ENCODE measurements at regions not wholly inside any gene's neighbourhood (a gene's known extent, or its start where the extent isn't known, plus 50 kb on each side); places are given as distances from the start of the nearest gene placed in this dataset.
"Not testable (repeated sequence)": the region's sequence is repeated elsewhere in the genome, so short reads cannot be mapped to it uniquely, and the experiment has no call there.

DNA sequence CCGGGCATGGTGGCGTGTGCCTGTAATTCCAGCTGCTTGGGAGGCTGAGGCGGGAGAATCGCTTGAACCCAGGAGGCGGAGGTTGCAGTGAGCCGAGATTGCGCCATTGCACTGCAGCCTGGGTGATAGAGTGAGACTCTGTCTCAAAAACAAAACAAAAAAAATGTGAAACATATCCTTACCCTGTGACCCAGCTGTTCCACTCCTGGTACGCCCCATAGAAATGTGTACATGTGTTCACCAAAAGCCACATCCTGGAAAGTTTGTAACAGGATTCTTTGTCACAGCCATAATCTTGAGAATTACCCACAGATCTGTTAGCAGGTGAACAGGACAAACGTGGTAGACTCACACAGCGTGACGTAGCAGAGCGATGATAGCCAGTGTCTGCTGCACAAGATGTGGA lies 71.2 kb upstream of the RFLNA start:
- not testable (repeated sequence) for DNase-seq

DNA sequence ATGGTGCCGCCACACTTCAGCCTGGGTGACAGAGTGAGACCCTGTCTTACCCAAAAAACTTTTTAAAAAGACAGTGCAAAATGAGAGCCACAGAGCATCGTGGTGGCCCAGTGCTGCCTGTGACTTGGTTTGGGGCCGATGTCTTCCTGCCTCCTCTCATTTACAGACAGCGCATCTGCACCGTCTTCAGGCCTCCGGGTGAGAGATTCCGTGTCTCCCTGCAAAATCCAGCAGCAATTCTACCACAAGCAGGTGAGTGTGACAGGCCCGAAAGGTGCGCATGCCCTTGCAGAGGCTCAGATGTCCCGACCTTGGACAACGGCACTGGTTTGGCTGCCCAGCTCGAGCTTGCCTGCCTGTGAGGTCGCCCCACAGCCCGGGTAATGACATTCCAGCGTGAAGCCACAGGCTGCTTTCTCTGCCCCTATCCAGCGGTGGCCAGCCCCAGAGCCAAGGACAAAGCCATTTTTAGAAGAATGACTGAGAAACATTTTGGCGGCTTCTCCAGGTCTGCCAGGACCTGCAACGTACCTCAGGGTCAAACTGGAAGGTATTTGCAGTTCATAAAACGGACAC lies 70.3 kb upstream of the RFLNA start:
- DNase-seq: no peak

DNA sequence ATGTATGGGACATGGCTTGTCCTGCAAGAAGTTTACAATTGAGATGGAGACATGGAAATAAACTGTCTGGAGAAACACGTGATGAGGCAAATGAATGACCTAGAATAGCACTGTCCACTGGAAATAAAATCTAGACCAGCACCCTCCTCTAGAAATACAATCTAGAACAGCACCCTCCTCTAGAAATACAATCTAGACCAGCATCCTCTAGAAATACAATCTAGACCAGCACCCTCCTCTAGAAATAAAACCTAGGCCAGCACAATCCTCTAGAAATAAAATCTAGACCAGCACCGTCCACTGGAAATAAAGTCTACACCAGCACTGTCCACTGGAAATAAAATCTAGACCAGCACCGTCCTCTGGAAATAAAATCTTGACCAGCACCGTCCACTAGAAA lies 69.2 kb upstream of the RFLNA start:
- DNase-seq: no peak

DNA sequence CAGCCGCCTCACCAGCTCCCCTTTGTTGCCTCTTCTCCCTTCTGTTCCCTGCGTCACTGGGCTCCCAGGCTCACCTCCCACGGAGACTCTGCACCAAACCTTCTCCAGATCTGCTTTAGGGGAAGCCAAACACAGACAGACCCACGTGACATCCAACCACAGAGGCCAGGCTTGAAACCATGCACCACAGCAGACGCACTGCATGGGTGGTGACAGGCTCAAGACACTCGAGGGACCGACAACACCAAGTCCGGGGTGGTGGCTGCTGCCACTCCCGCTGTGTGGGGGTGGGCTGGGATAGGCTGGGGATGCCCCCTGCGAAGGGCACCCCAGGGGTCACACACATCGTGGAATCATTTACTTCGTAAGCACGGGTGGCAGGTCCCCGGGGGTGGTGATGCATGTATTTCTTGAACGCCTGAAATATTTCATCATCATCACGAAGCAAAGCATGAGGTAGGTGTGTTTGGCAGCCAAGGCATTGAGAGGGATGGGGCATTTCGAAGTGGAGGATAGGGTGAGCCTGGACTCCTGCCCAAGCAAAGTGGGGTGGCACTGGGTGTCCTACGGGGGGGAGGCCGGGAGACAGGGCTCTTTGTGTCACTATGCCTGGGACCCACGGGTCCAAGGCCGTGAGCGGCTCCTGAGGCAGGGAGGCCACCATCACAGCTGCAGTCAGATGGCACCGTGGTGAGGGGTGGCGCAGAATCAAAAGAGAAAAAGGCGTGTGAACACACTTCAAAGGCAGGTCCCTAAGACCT lies 66.8 kb upstream of the RFLNA start:
- no peak for DNase-seq

DNA sequence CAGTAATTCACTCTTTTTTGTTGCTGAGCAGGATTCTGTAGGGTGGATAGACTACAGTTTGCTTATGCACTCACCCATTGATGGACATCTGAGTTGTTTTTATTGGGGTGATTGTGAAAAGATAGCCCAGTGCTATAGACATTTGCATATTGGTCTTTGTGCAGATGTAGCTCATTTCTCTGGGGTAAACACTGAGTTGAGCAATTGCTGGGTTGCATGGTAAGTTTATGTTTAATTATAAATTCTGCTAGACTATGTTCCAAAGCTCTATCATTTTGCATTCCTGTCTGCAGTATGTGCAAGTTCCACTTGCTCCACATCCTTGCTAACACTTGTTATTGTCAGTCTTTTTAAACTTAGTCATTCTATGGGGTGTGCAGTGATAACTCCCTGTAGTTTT lies 65.4 kb upstream of the RFLNA start:
- DNase-seq: no peak

DNA sequence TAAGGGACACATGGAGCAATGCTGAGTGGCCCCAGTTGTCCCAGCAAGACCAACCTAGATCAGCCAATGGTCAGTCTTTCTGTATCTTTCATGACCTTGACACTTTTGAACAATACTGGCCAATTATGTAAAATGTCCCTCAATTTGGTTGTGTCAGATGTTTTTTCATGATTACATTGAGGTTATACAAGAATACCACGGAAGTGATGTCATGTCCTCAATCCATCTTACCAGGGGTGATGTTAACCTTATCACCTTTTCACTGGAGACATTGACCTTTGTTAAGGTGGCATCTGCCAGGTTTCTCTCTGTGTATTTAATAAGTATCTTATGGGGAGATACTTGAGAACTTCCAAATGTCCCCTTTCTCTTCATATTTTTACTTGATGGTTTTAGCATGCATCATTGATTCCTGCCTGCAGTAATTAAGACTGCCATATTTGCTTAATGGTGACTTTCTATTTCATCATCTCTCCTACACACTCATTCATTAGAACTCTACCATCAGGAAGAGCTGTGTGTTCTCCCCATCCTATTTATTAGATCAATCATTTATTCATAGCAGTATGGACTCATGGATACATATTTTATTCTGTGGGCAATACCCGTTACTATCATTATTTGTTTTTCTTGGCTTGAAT lies 64.7 kb upstream of the RFLNA start:
- no peak for DNase-seq

DNA sequence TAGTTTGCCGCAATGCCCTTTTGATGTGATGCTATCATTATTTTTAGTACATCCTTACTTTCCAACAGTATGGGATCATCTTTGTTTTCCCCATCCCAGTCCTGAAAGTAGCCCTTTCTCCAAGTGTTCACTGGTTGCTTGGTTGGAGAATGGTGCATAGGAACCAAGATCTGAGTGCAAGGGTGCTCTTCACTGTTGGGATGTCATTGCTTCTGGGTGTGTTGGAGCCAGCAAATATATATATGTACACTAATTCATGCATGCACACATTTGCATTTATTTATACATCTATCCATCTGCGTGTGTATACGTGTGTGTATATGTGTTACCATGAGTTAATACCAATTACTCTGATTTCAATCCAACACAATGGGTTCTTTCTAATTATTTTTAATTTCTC lies 64.1 kb upstream of the RFLNA start:
- no peak for DNase-seq

DNA sequence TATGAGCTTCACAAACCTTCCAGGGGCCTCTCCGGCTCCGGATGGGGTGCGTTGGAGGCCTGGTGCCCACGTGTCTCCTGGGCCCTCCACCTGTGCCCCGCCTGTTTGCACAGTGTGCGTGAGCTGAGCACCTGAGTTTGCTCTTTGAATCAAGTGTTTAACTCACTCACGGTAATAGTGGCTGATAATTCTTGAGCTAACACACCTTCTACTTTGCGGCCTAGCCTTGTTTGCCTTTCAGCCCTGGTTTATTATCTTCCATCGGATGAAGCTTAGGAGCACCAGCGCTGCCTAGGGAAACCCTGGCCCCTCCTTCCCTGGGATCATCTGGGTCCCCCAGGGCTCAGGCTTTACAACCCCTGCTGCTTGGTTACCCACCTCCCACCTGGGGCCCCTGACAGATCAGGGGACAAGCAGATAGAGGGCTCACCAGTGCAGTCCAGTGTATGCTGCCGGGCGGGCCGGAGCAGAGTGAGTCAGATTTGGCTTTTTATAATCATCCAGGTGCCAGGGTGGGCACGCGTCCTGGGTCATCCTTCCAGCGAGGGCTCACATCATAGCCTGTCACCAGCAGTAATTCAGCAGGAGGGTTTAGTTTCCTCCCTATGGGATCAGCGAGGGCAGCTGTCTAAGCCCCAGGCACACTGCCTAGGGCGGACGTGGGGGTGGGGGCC lies 62.8 kb upstream of the RFLNA start:
- no peak for DNase-seq

DNA sequence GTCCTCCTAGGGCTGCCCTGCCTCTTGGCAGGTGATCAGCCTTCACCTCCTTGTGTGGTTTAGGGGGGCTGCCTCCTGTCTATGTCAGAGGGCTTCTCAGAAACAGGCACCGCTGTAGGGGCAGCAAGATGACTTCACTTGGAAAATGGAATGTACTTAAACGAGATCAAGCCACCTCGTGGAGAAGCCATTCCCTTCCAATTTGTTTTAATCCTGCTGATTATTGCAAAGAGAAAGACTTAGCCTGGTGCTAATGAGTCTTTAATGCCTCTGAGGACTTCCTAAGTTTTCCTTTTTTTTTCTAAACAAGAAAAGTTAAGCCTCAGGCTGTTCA lies 62.3 kb upstream of the RFLNA start:
- DNase-seq: no peak

DNA sequence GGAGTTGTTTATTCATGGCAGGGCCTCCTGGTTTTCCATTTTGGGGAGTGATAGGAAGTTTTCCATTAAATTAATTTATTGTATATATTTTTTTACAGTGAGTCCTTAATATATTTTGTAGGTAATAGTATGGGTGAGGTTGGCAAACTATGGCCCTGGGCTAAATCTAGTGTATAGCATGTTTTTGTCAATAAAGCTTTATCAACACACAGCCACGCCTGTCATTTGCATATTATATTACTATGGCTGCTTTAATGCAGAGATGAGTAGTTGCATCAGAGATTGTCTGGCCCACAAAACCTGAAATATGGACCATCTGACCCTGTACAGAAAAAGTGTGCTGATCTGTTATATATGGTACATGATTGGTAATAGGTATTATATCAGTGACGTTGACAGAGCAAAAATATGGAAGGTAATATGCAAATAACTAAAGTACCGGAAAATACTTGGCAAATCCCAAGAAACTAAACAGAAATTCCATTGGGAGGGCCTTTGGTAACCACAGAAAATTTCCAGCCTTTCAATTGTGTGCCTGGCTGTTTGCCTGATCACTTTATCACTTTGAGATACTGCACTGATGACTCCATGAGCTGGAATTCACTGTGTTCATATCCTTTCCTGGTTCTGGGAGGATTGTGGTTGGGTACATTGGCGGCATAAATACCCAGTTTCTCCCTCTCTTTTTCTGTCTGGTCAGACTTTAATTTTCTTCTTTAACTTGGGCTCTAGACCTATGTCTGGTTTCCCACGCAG lies 61.7 kb upstream of the RFLNA start:
- DNase-seq: no peak

DNA sequence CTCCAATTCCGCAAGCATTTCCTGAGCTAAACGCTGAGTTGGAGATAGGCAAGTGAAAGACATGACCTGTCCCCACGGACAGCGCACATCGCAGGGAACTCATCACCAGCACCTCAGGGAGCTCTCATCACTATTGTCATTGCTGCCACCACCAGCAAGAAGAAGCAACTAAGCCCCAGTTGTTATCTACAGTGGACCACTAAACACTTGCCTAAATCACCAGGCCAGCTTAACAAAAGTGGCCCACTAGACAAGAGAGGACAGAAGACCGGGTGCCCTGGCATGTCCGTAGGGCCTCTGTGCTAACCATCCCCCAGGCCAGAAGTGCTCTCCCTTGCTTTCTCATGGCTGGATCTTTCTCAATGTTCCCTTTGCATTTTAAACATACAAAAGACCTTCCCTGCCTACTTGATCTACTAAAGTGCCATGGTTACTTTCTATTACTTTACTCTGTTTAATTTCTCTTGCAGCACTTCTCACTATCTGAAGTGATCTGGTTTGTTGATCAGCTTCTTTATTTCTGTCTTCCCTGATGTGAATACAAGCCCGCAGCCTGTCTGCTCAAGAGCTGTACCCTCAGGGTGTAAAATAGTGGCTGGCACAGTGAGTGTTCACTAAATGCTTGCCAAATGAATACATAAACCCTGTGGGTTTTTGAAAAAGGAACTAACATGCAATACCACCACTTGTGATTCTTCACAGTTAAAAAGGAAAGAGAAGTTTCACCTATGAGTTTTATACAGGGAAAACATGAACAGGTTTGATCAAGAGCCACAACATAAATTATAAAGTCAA lies 60.9 kb upstream of the RFLNA start:
- no peak for DNase-seq

DNA sequence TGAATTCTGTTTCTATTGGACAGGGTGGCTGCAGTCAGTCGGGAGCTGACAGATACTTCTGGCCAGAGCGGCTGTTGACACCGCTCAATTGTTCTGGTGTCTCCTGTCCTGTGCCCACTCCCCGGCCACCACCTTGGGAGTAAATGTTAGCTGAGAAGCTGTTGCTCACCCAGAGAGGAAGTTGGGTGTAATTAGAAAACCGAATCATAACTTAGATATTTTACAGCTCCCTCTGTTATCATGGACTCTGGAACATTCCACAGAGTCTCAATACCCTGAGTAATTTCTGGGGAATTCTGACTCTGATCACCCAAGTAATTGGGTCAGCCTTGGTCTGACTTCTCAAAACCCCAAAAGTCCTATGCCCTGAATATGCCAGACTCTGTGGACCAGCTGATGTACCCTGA lies 58.3 kb upstream of the RFLNA start:
- no peak for DNase-seq

DNA sequence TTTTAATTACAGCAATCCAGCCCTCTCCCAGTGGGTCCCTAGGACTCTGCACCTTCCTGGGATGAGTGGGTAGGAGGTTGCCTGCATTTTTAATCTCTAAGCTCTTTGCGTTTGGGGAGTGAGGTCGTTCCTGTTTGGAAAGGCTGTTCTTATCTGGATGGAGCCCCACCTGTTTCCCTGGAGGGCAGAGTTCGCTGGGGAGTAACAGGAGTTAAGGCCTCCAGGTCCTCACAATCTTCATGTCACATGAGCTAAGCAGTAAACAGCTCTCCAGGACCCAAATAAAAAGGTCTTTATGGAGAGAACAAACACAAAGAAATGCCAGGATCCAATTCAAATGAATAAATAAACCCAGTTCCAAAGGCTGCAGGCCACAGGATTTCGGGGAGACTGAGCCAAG lies 56.0 kb upstream of the RFLNA start:
- no peak for DNase-seq

DNA sequence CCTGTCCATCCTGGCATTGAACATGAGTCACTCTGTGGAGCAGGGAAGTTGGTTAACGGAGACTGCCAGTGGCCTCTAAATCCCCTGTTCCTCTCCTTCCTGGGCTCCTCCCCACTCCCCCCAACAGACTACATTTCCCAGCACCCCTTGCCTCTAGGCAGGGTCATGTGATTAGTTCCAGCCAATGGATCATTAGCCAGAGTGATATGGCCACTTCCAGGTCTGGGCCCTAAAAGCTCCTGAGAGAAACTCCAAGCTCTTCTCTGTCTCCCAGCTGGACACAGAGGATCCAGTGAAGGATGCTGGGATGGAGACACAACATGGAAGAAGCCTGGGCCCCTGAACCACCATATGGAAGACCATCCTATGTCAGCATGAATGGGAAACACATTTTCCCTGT lies 54.4 kb upstream of the RFLNA start:
- peak in 1 of 2 experiments; percentile 5 for DNase-seq

DNA sequence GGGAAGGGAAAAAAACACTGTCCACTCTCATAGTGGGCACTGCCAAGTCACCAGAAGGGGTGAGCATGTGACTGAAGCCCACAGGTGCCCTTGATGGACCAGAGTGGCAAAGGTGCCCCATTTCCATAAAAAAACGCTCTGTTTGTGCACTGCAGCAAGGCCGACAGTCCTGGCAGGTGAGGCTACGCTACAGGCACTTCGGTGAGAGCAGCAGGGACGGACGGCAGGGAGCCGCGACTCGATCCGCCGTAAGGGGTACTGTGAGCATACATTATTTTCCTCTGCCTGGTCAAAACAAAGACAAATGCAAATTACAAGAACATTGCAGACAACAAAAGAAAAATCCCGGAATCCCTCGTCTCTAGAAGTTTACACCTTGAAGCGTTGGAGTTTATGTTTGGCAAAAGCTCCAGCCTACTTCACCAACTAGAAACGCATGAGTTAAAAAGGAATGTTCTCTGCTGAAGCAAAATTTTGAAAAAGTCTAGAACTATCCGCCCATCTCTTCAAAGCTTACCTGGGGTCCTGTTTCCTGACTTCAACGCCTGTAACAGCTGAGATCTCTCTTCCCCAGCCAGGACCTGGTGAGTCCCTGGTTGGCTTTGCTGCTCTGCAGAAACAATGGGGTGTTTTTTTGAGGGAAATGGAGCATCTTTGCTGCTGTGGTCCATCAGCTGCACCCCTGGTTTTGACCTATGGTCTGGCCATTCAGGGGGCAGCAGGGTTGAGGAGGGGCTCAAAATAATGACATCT lies 52.9 kb upstream of the RFLNA start:
- no peak for DNase-seq

DNA sequence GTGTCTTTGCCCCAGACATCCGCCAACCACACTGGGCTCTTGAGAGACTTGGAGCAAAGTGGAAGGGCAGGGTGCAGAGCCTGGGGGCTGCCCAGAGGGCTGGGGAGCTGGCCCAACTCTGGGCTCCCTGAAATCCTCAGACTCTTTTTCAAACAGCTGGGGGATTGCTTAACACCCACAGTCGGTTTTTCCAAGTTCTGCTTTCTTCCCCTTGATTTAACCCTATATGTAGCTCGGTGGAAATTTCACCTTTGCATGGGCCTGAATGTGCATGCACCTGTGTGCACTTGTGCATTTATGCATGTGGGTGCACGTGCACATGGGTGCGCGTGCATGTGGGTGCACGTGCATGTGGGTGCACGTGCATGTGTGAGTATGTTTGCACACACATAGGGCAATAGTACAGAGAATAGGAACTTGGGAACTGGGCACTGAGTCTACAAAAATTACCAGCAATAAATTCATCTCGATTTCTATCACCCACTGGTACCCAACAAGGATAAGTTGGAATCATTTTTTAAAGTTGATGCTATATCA lies 52.3 kb upstream of the RFLNA start:
- DNase-seq: no peak

DNA sequence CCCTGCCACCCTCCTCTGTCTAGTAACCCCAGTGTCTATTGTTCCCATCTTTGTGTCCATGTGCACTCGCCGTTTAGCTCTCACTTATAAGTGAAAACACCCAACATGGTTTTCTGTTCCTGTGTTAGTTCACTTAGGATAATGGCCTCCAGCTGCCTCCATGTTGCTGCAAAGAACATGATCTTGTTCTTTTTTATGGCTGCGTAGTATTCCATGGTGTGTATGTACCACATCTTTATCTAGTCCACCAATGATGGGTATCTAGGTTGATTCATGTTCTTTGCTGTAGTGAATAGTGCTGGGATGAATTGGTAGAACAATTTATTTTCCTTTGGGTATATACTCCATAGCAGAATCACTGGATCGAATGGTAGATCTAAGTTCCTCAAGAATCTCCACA lies 51.0 kb upstream of the RFLNA start:
- no peak for DNase-seq
